Ishikawa (cell line): ENCODE measurements at regions not wholly inside any gene's neighbourhood (a gene's known extent, or its start where the extent isn't known, plus 50 kb on each side); places are given as distances from the start of the nearest gene placed in this dataset.
A peak's percentile ranks its signal among the peaks of the same experiment; 100 is the strongest.

ENCODE experiments used
- CEBPB ChIP-seq: IDR thresholded peaks from 2 replicates; pipeline ENCODE4 v1.6.1; 2012
- CREB1 ChIP-seq: IDR thresholded peaks from 2 replicates; pipeline ENCODE4 v1.6.1; 2012; ENCODE audit warnings: low read depth
- EGR1 ChIP-seq: IDR thresholded peaks from 2 replicates; pipeline ENCODE4 v1.6.1; 2012
- EP300 ChIP-seq: IDR thresholded peaks from 2 replicates; pipeline ENCODE4 v1.6.1; 2012; ENCODE audit warnings: borderline replicate concordance
- FOXM1 ChIP-seq: IDR thresholded peaks from 2 replicates; pipeline ENCODE4 v1.6.1; 2012; ENCODE audit warnings: low read depth, borderline replicate concordance
- NFIC ChIP-seq: IDR thresholded peaks from 2 replicates; pipeline ENCODE4 v1.6.1; 2012
- RAD21 ChIP-seq: IDR thresholded peaks from 2 replicates; pipeline ENCODE4 v1.6.1; 2012; ENCODE audit warnings: low read depth
- TAF1 ChIP-seq: IDR thresholded peaks from 2 replicates; pipeline ENCODE4 v1.6.1; 2012; ENCODE audit warnings: low read depth, mild to moderate bottlenecking
- TCF12 ChIP-seq: IDR thresholded peaks from 2 replicates; pipeline ENCODE4 v1.6.1; 2012; ENCODE audit warnings: low read depth
- TEAD4 ChIP-seq: IDR thresholded peaks from 2 replicates; pipeline ENCODE4 v1.6.1; 2012
- YY1 ChIP-seq: IDR thresholded peaks from 2 replicates; pipeline ENCODE4 v1.6.1; 2012; ENCODE audit warnings: low read depth
- ZBTB7A ChIP-seq: IDR thresholded peaks from 2 replicates; pipeline ENCODE4 v1.6.1; 2012; ENCODE audit warnings: low read depth
- TF ChIP-seq, protein P1 (sequence below): IDR thresholded peaks from 2 replicates; pipeline ENCODE4 v1.6.1; 2012; ENCODE audit warnings: low read depth, mild to moderate bottlenecking
- TF ChIP-seq, protein P2 (sequence below): IDR thresholded peaks from 2 replicates; pipeline ENCODE4 v1.6.1; 2012
- TF ChIP-seq, protein P3 (sequence below): IDR thresholded peaks from 2 replicates; pipeline ENCODE4 v1.6.1; 2012

GRCh38 chr5:8316608-8317280 lies 447.8 kb downstream of the MTRR start:
- TF ChIP-seq YY1: no peak
- TF ChIP-seq, protein P1, sequence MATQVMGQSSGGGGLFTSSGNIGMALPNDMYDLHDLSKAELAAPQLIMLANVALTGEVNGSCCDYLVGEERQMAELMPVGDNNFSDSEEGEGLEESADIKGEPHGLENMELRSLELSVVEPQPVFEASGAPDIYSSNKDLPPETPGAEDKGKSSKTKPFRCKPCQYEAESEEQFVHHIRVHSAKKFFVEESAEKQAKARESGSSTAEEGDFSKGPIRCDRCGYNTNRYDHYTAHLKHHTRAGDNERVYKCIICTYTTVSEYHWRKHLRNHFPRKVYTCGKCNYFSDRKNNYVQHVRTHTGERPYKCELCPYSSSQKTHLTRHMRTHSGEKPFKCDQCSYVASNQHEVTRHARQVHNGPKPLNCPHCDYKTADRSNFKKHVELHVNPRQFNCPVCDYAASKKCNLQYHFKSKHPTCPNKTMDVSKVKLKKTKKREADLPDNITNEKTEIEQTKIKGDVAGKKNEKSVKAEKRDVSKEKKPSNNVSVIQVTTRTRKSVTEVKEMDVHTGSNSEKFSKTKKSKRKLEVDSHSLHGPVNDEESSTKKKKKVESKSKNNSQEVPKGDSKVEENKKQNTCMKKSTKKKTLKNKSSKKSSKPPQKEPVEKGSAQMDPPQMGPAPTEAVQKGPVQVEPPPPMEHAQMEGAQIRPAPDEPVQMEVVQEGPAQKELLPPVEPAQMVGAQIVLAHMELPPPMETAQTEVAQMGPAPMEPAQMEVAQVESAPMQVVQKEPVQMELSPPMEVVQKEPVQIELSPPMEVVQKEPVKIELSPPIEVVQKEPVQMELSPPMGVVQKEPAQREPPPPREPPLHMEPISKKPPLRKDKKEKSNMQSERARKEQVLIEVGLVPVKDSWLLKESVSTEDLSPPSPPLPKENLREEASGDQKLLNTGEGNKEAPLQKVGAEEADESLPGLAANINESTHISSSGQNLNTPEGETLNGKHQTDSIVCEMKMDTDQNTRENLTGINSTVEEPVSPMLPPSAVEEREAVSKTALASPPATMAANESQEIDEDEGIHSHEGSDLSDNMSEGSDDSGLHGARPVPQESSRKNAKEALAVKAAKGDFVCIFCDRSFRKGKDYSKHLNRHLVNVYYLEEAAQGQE: peak; percentile 53; the same call in 1 of the 2 replicates

GRCh38 chr5:8317335-8317734 lies 448.4 kb downstream of the MTRR start:
- TF ChIP-seq CREB1: no peak
- TF ChIP-seq TAF1: no peak
- TF ChIP-seq, protein P1: no peak
- no peak for TF ChIP-seq RAD21
- no peak for TF ChIP-seq YY1
- TF ChIP-seq, protein P2, sequence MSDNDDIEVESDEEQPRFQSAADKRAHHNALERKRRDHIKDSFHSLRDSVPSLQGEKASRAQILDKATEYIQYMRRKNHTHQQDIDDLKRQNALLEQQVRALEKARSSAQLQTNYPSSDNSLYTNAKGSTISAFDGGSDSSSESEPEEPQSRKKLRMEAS: no peak
- TF ChIP-seq TEAD4: no peak
- TF ChIP-seq NFIC: no peak
- no peak for TF ChIP-seq EGR1
- no peak for TF ChIP-seq EP300
- TF ChIP-seq ZBTB7A: no peak
- TF ChIP-seq TCF12: no peak
- TF ChIP-seq FOXM1: no peak
- TF ChIP-seq, protein P3, sequence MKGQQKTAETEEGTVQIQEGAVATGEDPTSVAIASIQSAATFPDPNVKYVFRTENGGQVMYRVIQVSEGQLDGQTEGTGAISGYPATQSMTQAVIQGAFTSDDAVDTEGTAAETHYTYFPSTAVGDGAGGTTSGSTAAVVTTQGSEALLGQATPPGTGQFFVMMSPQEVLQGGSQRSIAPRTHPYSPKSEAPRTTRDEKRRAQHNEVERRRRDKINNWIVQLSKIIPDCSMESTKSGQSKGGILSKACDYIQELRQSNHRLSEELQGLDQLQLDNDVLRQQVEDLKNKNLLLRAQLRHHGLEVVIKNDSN: no peak
- TF ChIP-seq CEBPB: no peak

GRCh38 chr5:8320244-8320643 lies 451.3 kb downstream of the MTRR start:
- TF ChIP-seq, protein P3: no peak
- TF ChIP-seq TEAD4: no peak
- TF ChIP-seq TCF12: no peak
- TF ChIP-seq FOXM1: no peak
- TF ChIP-seq ZBTB7A: no peak

GRCh38 chr5:8321272-8321671 lies 452.3 kb downstream of the MTRR start:
- TF ChIP-seq ZBTB7A (no peak), RAD21 (no peak), NFIC (no peak), CREB1 (no peak), TAF1 (no peak), CEBPB (no peak), YY1 (no peak), FOXM1 (no peak), EP300 (no peak), EGR1 (no peak), TCF12 (no peak), TEAD4 (no peak)
- TF ChIP-seq, protein P3: no peak
- TF ChIP-seq, protein P2: no peak
- TF ChIP-seq, protein P1: no peak

DNA sequence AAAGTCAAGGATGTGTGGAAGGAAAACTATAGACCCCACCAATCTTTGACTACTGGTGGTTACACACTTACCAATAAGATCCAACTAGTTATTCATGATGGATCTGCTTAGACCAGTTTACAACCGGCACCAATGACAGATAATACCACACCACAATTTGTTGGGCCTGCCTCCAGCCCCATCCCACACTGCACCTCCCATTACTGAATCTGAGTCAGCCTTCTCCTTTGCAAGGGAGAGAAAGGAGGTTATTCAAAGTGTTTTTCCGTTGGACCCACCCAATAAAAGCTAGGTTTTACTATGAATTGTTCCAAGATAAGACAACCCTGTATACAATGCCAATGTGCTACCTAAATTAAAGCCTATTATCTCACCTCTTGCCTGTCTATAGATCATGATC lies 453.5 kb downstream of the MTRR start:
- no peak for TF ChIP-seq ZBTB7A
- TF ChIP-seq, protein P2: no peak
- no peak for TF ChIP-seq FOXM1
- TF ChIP-seq TCF12: no peak
- no peak for TF ChIP-seq YY1
- TF ChIP-seq CEBPB: no peak
- TF ChIP-seq, protein P1: no peak
- no peak for TF ChIP-seq TAF1
- no peak for TF ChIP-seq NFIC
- TF ChIP-seq, protein P3: no peak
- no peak for TF ChIP-seq EP300
- no peak for TF ChIP-seq TEAD4
- TF ChIP-seq RAD21: no peak
- TF ChIP-seq CREB1: no peak
- no peak for TF ChIP-seq EGR1
